ENCODE measurements at regions not wholly inside any gene's neighbourhood (a gene's known extent, or its start where the extent isn't known, plus 50 kb on each side); places are given as distances from the start of the nearest gene placed in this dataset.

DNA sequence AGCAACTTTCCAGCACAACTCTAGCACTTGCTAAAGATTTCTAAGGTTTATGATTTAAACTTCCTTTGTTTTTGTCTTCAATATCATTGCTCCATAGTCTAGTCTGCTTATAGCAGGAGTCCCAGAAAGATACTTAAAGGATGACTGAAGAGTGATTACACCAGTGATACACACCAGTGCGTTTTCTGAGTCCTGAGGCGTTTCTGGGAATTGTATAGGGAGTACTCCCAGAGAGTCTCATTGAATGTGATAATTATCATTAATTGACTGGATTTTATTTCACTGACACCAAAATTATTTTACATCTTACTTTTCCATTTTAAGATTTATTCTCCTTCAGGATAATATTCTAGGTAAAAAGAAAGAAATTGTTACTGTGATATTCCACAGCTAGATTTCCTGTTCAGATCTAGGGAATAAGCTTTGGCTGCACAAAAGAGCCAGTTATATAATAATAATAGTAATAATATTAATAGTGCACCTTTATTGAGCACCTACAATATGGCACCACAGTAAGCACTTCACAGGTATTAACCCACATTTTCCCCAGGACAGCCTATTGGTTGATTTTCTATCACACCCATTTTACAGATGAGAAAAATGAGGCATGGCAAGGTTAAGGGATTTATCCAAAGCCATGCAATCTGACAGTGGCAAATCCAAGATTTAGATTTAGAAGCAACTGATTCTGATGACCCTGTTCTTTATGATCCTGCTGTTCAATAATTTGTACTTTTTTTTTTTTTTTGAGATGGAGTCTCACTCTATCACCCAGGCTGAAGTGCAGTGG lies 62.6 kb downstream of the IRX5 start:
- TF ChIP-seq, protein P1, sequence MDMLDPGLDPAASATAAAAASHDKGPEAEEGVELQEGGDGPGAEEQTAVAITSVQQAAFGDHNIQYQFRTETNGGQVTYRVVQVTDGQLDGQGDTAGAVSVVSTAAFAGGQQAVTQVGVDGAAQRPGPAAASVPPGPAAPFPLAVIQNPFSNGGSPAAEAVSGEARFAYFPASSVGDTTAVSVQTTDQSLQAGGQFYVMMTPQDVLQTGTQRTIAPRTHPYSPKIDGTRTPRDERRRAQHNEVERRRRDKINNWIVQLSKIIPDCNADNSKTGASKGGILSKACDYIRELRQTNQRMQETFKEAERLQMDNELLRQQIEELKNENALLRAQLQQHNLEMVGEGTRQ (CRISPR knock-in tag; IDR thresholded peaks at IDR 0.05), result no peak
- TF ChIP-seq GABPA (tag; conservative IDR thresholded peaks at IDR 0.05; ENCODE audit: low read depth) (no peak), JUN (IDR thresholded peaks at IDR 0.05; ENCODE audit: borderline replicate concordance, low read depth, low read length) (no peak), JUN (CRISPR knock-in tag; IDR thresholded peaks at IDR 0.05; ENCODE audit: borderline replicate concordance) (no peak)

All from K562 (cell line).